ENCODE measurements at regions not wholly inside any gene's neighbourhood (a gene's known extent, or its start where the extent isn't known, plus 50 kb on each side); places are given as distances from the start of the nearest gene placed in this dataset.

GRCh38 chr21:27082431-27083010 is 115.6 kb upstream of the ADAMTS5 start:
- Histone ChIP-seq H3K36me3 (ENCODE audit: insufficient read depth, low read length) (no peaks in the 10 kb centered on the region), H3K27me3 (ENCODE audit: insufficient read depth, low read length) (no peaks in the 10 kb centered on the region), H3K79me2 (ENCODE audit: control insufficient read depth, insufficient read depth, low read length, unreplicated experiment) (no peaks in the 10 kb centered on the region), H3K4me1 (ENCODE audit: control insufficient read depth, insufficient read depth, low read length, unreplicated experiment) (no peaks in the 10 kb centered on the region), H3K4me3 (ENCODE audit: low read depth, low read length) (no peak overlapping the region), H2AFZ (ENCODE audit: low read length, unreplicated experiment) (no peak overlapping the region), H3K27ac (ENCODE audit: low read depth, low read length) (no peak overlapping the region)

GRCh38 chr21:27079636-27080240 is 112.8 kb upstream of the ADAMTS5 start:
- no peaks in the 10 kb centered on the region for H3K36me3 ChIP-seq (ENCODE audit: insufficient read depth, low read length)
- H2AFZ ChIP-seq (ENCODE audit: low read length, unreplicated experiment): no peak overlapping the region
- no peaks in the 10 kb centered on the region for H3K79me2 ChIP-seq (ENCODE audit: control insufficient read depth, insufficient read depth, low read length, unreplicated experiment)
- H3K4me1 ChIP-seq (ENCODE audit: control insufficient read depth, insufficient read depth, low read length, unreplicated experiment): no peaks in the 10 kb centered on the region
- no peak overlapping the region for H3K4me3 ChIP-seq (ENCODE audit: low read depth, low read length)
- H3K27ac ChIP-seq (ENCODE audit: low read depth, low read length): no peak overlapping the region
- no peaks in the 10 kb centered on the region for H3K27me3 ChIP-seq (ENCODE audit: insufficient read depth, low read length)

- no peak overlapping the region for H2AFZ ChIP-seq (ENCODE audit: low read length, unreplicated experiment)
- H3K36me3 ChIP-seq (ENCODE audit: insufficient read depth, low read length): no peaks in the 10 kb centered on the region
- H3K27me3 ChIP-seq (ENCODE audit: insufficient read depth, low read length): no peaks in the 10 kb centered on the region
- no peak overlapping the region for H3K4me3 ChIP-seq (ENCODE audit: low read depth, low read length)
- no peaks in the 10 kb centered on the region for H3K4me1 ChIP-seq (ENCODE audit: control insufficient read depth, insufficient read depth, low read length, unreplicated experiment)
- no peak overlapping the region for H3K27ac ChIP-seq (ENCODE audit: low read depth, low read length)
- no peaks in the 10 kb centered on the region for H3K79me2 ChIP-seq (ENCODE audit: control insufficient read depth, insufficient read depth, low read length, unreplicated experiment)
Measured at GRCh38 chr21:27078915-27079314, 112.0 kb upstream of the ADAMTS5 start.

- H3K36me3 ChIP-seq (ENCODE audit: insufficient read depth, low read length): no peaks in the 10 kb centered on the region
- H2AFZ ChIP-seq (ENCODE audit: low read length, unreplicated experiment): no peak overlapping the region
- H3K4me3 ChIP-seq (ENCODE audit: low read depth, low read length): no peak overlapping the region
- H3K27ac ChIP-seq (ENCODE audit: low read depth, low read length): no peak overlapping the region
- H3K27me3 ChIP-seq (ENCODE audit: insufficient read depth, low read length): no peaks in the 10 kb centered on the region
- H3K4me1 ChIP-seq (ENCODE audit: control insufficient read depth, insufficient read depth, low read length, unreplicated experiment): no peaks in the 10 kb centered on the region
- H3K79me2 ChIP-seq (ENCODE audit: control insufficient read depth, insufficient read depth, low read length, unreplicated experiment): no peaks in the 10 kb centered on the region
Measured at GRCh38 chr21:27077501-27077900, 110.6 kb upstream of the ADAMTS5 start.

GRCh38 chr21:27076025-27076424 is 109.1 kb upstream of the ADAMTS5 start:
- H3K36me3 ChIP-seq (ENCODE audit: insufficient read depth, low read length): no peaks in the 10 kb centered on the region
- H3K4me3 ChIP-seq (ENCODE audit: low read depth, low read length): no peak overlapping the region
- H3K27ac ChIP-seq (ENCODE audit: low read depth, low read length): no peak overlapping the region
- no peaks in the 10 kb centered on the region for H3K27me3 ChIP-seq (ENCODE audit: insufficient read depth, low read length)
- H3K79me2 ChIP-seq (ENCODE audit: control insufficient read depth, insufficient read depth, low read length, unreplicated experiment): no peaks in the 10 kb centered on the region
- H2AFZ ChIP-seq (ENCODE audit: low read length, unreplicated experiment): no peak overlapping the region
- H3K4me1 ChIP-seq (ENCODE audit: control insufficient read depth, insufficient read depth, low read length, unreplicated experiment): no peaks in the 10 kb centered on the region

GRCh38 chr21:27070861-27071670 is 104.2 kb upstream of the ADAMTS5 start:
- Histone ChIP-seq H3K4me1 (ENCODE audit: control insufficient read depth, insufficient read depth, low read length, unreplicated experiment) (no peaks in the 10 kb centered on the region), H3K27ac (ENCODE audit: low read depth, low read length) (no peak overlapping the region), H3K36me3 (ENCODE audit: insufficient read depth, low read length) (no peaks in the 10 kb centered on the region), H3K27me3 (ENCODE audit: insufficient read depth, low read length) (no peaks in the 10 kb centered on the region), H3K4me3 (ENCODE audit: low read depth, low read length) (no peak overlapping the region), H3K79me2 (ENCODE audit: control insufficient read depth, insufficient read depth, low read length, unreplicated experiment) (no peaks in the 10 kb centered on the region), H2AFZ (ENCODE audit: low read length, unreplicated experiment) (no peak overlapping the region)

- Histone ChIP-seq H3K4me3 (ENCODE audit: low read depth, low read length) (no peak overlapping the region), H3K27ac (ENCODE audit: low read depth, low read length) (no peak overlapping the region), H3K36me3 (ENCODE audit: insufficient read depth, low read length) (no peaks in the 10 kb centered on the region), H3K27me3 (ENCODE audit: insufficient read depth, low read length) (no peaks in the 10 kb centered on the region), H3K4me1 (ENCODE audit: control insufficient read depth, insufficient read depth, low read length, unreplicated experiment) (no peaks in the 10 kb centered on the region), H3K79me2 (ENCODE audit: control insufficient read depth, insufficient read depth, low read length, unreplicated experiment) (no peaks in the 10 kb centered on the region), H2AFZ (ENCODE audit: low read length, unreplicated experiment) (no peak overlapping the region)
Measured at GRCh38 chr21:27068811-27069210, 101.9 kb upstream of the ADAMTS5 start.

GRCh38 chr21:27067226-27067625 is 100.3 kb upstream of the ADAMTS5 start:
- Histone ChIP-seq H3K4me3 (ENCODE audit: low read depth, low read length) (no peak overlapping the region), H3K27ac (ENCODE audit: low read depth, low read length) (no peak overlapping the region), H3K4me1 (ENCODE audit: control insufficient read depth, insufficient read depth, low read length, unreplicated experiment) (no peaks in the 10 kb centered on the region), H3K79me2 (ENCODE audit: control insufficient read depth, insufficient read depth, low read length, unreplicated experiment) (no peaks in the 10 kb centered on the region), H3K36me3 (ENCODE audit: insufficient read depth, low read length) (peaks cover 3% of the 10 kb centered on the region; the same call in 1 of the 2 replicates), H3K27me3 (ENCODE audit: insufficient read depth, low read length) (no peaks in the 10 kb centered on the region), H2AFZ (ENCODE audit: low read length, unreplicated experiment) (no peak overlapping the region)

GRCh38 chr21:27062443-27062842 is 95.6 kb upstream of the ADAMTS5 start:
- Histone ChIP-seq H2AFZ (ENCODE audit: low read length, unreplicated experiment) (no peak overlapping the region), H3K4me3 (ENCODE audit: low read depth, low read length) (no peak overlapping the region)

GRCh38 chr21:27061770-27062169 is 94.9 kb upstream of the ADAMTS5 start:
- Histone ChIP-seq H3K4me3 (ENCODE audit: low read depth, low read length) (no peak overlapping the region), H3K36me3 (ENCODE audit: insufficient read depth, low read length) (peaks cover 3% of the 10 kb centered on the region; the same call in 1 of the 2 replicates), H2AFZ (ENCODE audit: low read length, unreplicated experiment) (no peak overlapping the region), H3K27ac (ENCODE audit: low read depth, low read length) (no peak overlapping the region), H3K27me3 (ENCODE audit: insufficient read depth, low read length) (no peaks in the 10 kb centered on the region), H3K4me1 (ENCODE audit: control insufficient read depth, insufficient read depth, low read length, unreplicated experiment) (peaks cover 24% of the 10 kb centered on the region), H3K79me2 (ENCODE audit: control insufficient read depth, insufficient read depth, low read length, unreplicated experiment) (no peaks in the 10 kb centered on the region)

More at GRCh38 chr21:27062443-27062842, 95.6 kb upstream of the ADAMTS5 start:
- Histone ChIP-seq H3K36me3 (ENCODE audit: insufficient read depth, low read length) (peaks cover 3% of the 10 kb centered on the region; the same call in 1 of the 2 replicates), H3K79me2 (ENCODE audit: control insufficient read depth, insufficient read depth, low read length, unreplicated experiment) (no peaks in the 10 kb centered on the region), H3K27ac (ENCODE audit: low read depth, low read length) (no peak overlapping the region), H3K27me3 (ENCODE audit: insufficient read depth, low read length) (no peaks in the 10 kb centered on the region), H3K4me1 (ENCODE audit: control insufficient read depth, insufficient read depth, low read length, unreplicated experiment) (peaks cover 24% of the 10 kb centered on the region)
